CD4-positive, alpha-beta T cell (primary cell): ENCODE measurements at regions not wholly inside any gene's neighbourhood (a gene's known extent, or its start where the extent isn't known, plus 50 kb on each side); places are given as distances from the start of the nearest gene placed in this dataset.

Source experiments
- ATAC-seq: fragments of 200-7000 bp; cut with Tn5 transposase; one replicate; pipeline ENCODE4 v1.10.0; 2022; ENCODE audit warnings: mild to moderate bottlenecking; ENCODE audit not compliant: poor library complexity
- CTCF ChIA-PET: fragments of 350-600 bp; sonication (Branson Sonifier 250); formaldehyde crosslinking; loops from one replicate; lab custom pipeline; 2021; ENCODE audit warnings: antibody characterized with exemption, inconsistent platforms; lab: Charles Lee
- POLR2A ChIA-PET: fragments of 350-600 bp; sonication (Branson Sonifier 250); formaldehyde crosslinking; loops from one replicate; lab custom pipeline; 2021; ENCODE audit warnings: antibody characterized with exemption, inconsistent platforms; lab: Charles Lee
- DNase-seq, 14 experiments: peaks; one replicate each; pipeline ENCODE4 v3.0.0-alpha.2; 2013 to 2020; ENCODE audit warnings: mixed read lengths in 2 of 14
- H3K27ac ChIP-seq, 2 donors: one replicate each; pipeline versions ENCODE4 v1.5.1 to v1.7.0; 2013; ENCODE audit warnings: low read length in 2 of 2, low read depth in 1 of 2, mild to moderate bottlenecking in 1 of 2
- H3K27me3 ChIP-seq, 2 experiments: 1 replicate in 1 of 2; 2 replicates in 1 of 2; pipeline versions ENCODE4 v1.6.1 to v1.7.0; 2013; ENCODE audit warnings: low read length in 2 of 2, control low read depth in 1 of 2, mild to moderate bottlenecking in 1 of 2, moderate library complexity in 1 of 2; ENCODE audit not compliant: insufficient read depth in 2 of 2, control insufficient read depth in 1 of 2
- H3K36me3 ChIP-seq: one replicate; pipeline ENCODE4 v1.6.1; 2013; ENCODE audit warnings: low read length, control low read depth; ENCODE audit not compliant: insufficient read depth
- H3K4me1 ChIP-seq: one replicate; pipeline ENCODE4 v1.6.1; 2013; ENCODE audit warnings: low read length, control low read depth; ENCODE audit not compliant: insufficient read depth
- H3K4me3 ChIP-seq: one replicate; pipeline ENCODE4 v1.5.1; 2013; ENCODE audit warnings: mild to moderate bottlenecking, low read length, moderate library complexity
- H3K9me3 ChIP-seq, 2 experiments: 1 replicate in 1 of 2; 2 replicates in 1 of 2; pipeline versions ENCODE4 v1.6.1 to v1.7.0; 2013; ENCODE audit warnings: low read length in 2 of 2, mild to moderate bottlenecking in 2 of 2, control low read depth in 1 of 2, moderate library complexity in 1 of 2; ENCODE audit not compliant: control insufficient read depth in 1 of 2, insufficient read depth in 1 of 2
- H3K27ac Mint-ChIP-seq: one replicate; pipeline ENCODE4 v1.8.0; 2020; ENCODE audit warnings: mixed read lengths
- H3K27me3 Mint-ChIP-seq: one replicate; pipeline ENCODE4 v1.8.0; 2021; ENCODE audit warnings: mixed read lengths
- H3K36me3 Mint-ChIP-seq: one replicate; pipeline ENCODE4 v1.8.0; 2021; ENCODE audit warnings: low read depth, mixed read lengths
- H3K4me1 Mint-ChIP-seq: one replicate; pipeline ENCODE4 v1.8.0; 2021; ENCODE audit warnings: low read depth, mixed read lengths
- H3K4me3 Mint-ChIP-seq: one replicate; pipeline ENCODE4 v1.8.0; 2020; ENCODE audit warnings: mild to moderate bottlenecking, mixed read lengths
- H3K9me3 Mint-ChIP-seq: one replicate; pipeline ENCODE4 v1.8.0; 2020; ENCODE audit warnings: mixed read lengths
- CTCF ChIP-seq: fragments of 200-600 bp; IDR thresholded peaks from one replicate; pipeline ENCODE4 v1.8.0; 2022; ENCODE audit warnings: antibody characterized with exemption, mild to moderate bottlenecking
- intact Hi-C, 2 experiments: fragments of 100-400 bp; cut with DNase I in 1 of 2; cut with micrococcal nuclease in 1 of 2; formaldehyde crosslinking; loops; one replicate each; pipeline versions ENCODE4 v1.15.1 to v1.9.0; 2023 to 2025; cut with DNase I, micrococcal nuclease

- Mint-ChIP-seq H3K36me3 (no peaks in the 10 kb centered on the region), H3K9me3 (no peaks in the 10 kb centered on the region), H3K27ac (peak overlapping the region; percentile 92), H3K27me3 (no peaks in the 10 kb centered on the region), H3K4me3 (no peak overlapping the region), H3K4me1 (peaks cover 82% of the 10 kb centered on the region)
- CTCF ChIA-PET, result no interaction called here
- peaks cover 41% of the 10 kb centered on the region for H3K4me1 ChIP-seq
- ATAC-seq (no peak), DNase-seq (no peak)
- H3K27me3 ChIP-seq, result no peaks in the 10 kb centered on the region
- H3K36me3 ChIP-seq, result no peaks in the 10 kb centered on the region
- H3K9me3 ChIP-seq, result no peaks in the 10 kb centered on the region
- H3K27ac ChIP-seq, result no peak overlapping the region
- POLR2A ChIA-PET, result interaction anchor here (0.8 to 2.3 kb wide), 4 partner anchors 9 to 92 kb away, joined by 3 to 16 read pairs (median 6); no protein-coding TSS in a partner anchor
- intact Hi-C loops, result loop anchor here (10.0 kb wide), 2 partner anchors 119 to 161 kb away; no protein-coding TSS in a partner anchor
- H3K4me3 ChIP-seq, result no peak overlapping the region
- no peak for TF ChIP-seq CTCF
Measured at GRCh38 chr2:64205415-64205814, 61.2 kb upstream of the PELI1 start.

GRCh38 chr2:64207573-64207972 is 63.4 kb upstream of the PELI1 start:
- POLR2A ChIA-PET, result no interaction called here

GRCh38 chr2:64210816-64211215 is 66.6 kb upstream of the PELI1 start:
- no peaks in the 10 kb centered on the region for H3K36me3 ChIP-seq
- no peaks in the 10 kb centered on the region for H3K9me3 ChIP-seq
- Mint-ChIP-seq H3K4me3 (no peak overlapping the region), H3K9me3 (no peaks in the 10 kb centered on the region), H3K4me1 (peaks cover 79% of the 10 kb centered on the region), H3K27ac (no peak overlapping the region), H3K36me3 (no peaks in the 10 kb centered on the region), H3K27me3 (no peaks in the 10 kb centered on the region)
- ChIA-PET CTCF (no interaction called here), POLR2A (interaction anchor here (0.8 kb wide), 1 partner anchor 115 kb away, joined by 3 read pairs; no protein-coding TSS in a partner anchor)
- H3K27me3 ChIP-seq, result no peaks in the 10 kb centered on the region
- H3K4me1 ChIP-seq, result peaks cover 33% of the 10 kb centered on the region
- DNase-seq, result no peak
- intact Hi-C loops, result loop anchor here in 1 of 2 experiments (5.0 kb wide), 1 partner anchor 64 kb away; no protein-coding TSS in a partner anchor
- no peak overlapping the region for H3K27ac ChIP-seq
- no peak for TF ChIP-seq CTCF
- no peak overlapping the region for H3K4me3 ChIP-seq
- no peak for ATAC-seq

More at GRCh38 chr2:64207573-64207972, 63.4 kb upstream of the PELI1 start:
- Histone ChIP-seq H3K27ac (no peak overlapping the region), H3K4me3 (no peak overlapping the region), H3K9me3 (no peaks in the 10 kb centered on the region), H3K27me3 (no peaks in the 10 kb centered on the region), H3K4me1 (peaks cover 45% of the 10 kb centered on the region), H3K36me3 (no peaks in the 10 kb centered on the region)
- Mint-ChIP-seq H3K4me3 (no peak overlapping the region), H3K36me3 (no peaks in the 10 kb centered on the region), H3K9me3 (no peaks in the 10 kb centered on the region), H3K27me3 (no peaks in the 10 kb centered on the region), H3K27ac (peak overlapping the region; percentile 72), H3K4me1 (peaks cover 86% of the 10 kb centered on the region)
- ATAC-seq (peak; percentile 43), DNase-seq (peak in 3 of 14 experiments; percentile 27 to 77 (median 72))
- intact Hi-C loops, result loop anchor here (10.0 kb wide), 2 partner anchors 117 to 163 kb away; no protein-coding TSS in a partner anchor
- TF ChIP-seq CTCF, result no peak
- CTCF ChIA-PET, result no interaction called here
